NT2/D1 (cell line): ENCODE measurements at regions not wholly inside any gene's neighbourhood (a gene's known extent, or its start where the extent isn't known, plus 50 kb on each side); places are given as distances from the start of the nearest gene placed in this dataset.

Experiments used
- DNase-seq: peaks from one replicate; pipeline ENCODE4 v3.0.0-alpha.2; 2011; ENCODE audit warnings: low read depth, low spot score
- H3K27me3 ChIP-seq: 2 replicates; pipeline ENCODE4 v1.6.0; 2011; ENCODE audit warnings: mild to moderate bottlenecking; ENCODE audit not compliant: insufficient read length, insufficient read depth
- H3K36me3 ChIP-seq: 2 replicates; pipeline ENCODE4 v1.6.1; 2011; ENCODE audit warnings: mild to moderate bottlenecking, low read length, mixed read lengths; ENCODE audit not compliant: insufficient read depth, insufficient read length
- H3K4me1 ChIP-seq: 2 replicates; pipeline ENCODE4 v1.5.1; 2011; ENCODE audit not compliant: insufficient read depth, insufficient read length
- H3K4me3 ChIP-seq: 2 replicates; pipeline ENCODE4 v1.5.1; 2011; ENCODE audit warnings: low read depth; ENCODE audit not compliant: insufficient read length
- H3K9ac ChIP-seq: 2 replicates; pipeline ENCODE4 v1.6.0; 2011; ENCODE audit warnings: low read depth; ENCODE audit not compliant: insufficient read length
- H3K9me3 ChIP-seq: 2 replicates; pipeline ENCODE4 v1.5.1; 2011; ENCODE audit warnings: mild to moderate bottlenecking, low read length; ENCODE audit not compliant: insufficient read depth
- SUZ12 ChIP-seq: IDR thresholded peaks from 2 replicates; pipeline ENCODE4 v1.6.1; 2011; ENCODE audit not compliant: insufficient read length, insufficient read depth; ENCODE audit errors: extremely low read depth
- YY1 ChIP-seq: IDR thresholded peaks from 2 replicates; pipeline ENCODE4 v1.6.1; 2011; ENCODE audit not compliant: insufficient read length, insufficient read depth
- ZNF274 ChIP-seq: IDR thresholded peaks from 2 replicates; pipeline ENCODE4 v1.6.1; 2011; ENCODE audit warnings: mild to moderate bottlenecking, low read depth, low read length

GRCh38 chr18:79620576-79621165, 58.9 kb upstream of the CTDP1 start:
- Histone ChIP-seq H3K4me1 (peaks cover 3% of the 10 kb centered on the region), H3K4me3 (no peak overlapping the region), H3K27me3 (no peaks in the 10 kb centered on the region), H3K9me3 (no peaks in the 10 kb centered on the region), H3K36me3 (no peaks in the 10 kb centered on the region), H3K9ac (no peak overlapping the region)
- no peak for DNase-seq
- TF ChIP-seq SUZ12 (no peak), YY1 (no peak), ZNF274 (no peak)

- Histone ChIP-seq H3K9ac (no peak overlapping the region), H3K27me3 (no peaks in the 10 kb centered on the region), H3K4me1 (peaks cover 3% of the 10 kb centered on the region), H3K4me3 (no peak overlapping the region), H3K36me3 (no peaks in the 10 kb centered on the region), H3K9me3 (no peaks in the 10 kb centered on the region)
- no peak for DNase-seq
- TF ChIP-seq SUZ12: no peak
- no peak for TF ChIP-seq YY1
- TF ChIP-seq ZNF274: no peak
Observed at GRCh38 chr18:79621501-79621900, 58.1 kb upstream of the CTDP1 start.

GRCh38 chr18:79622004-79622403, 57.6 kb upstream of the CTDP1 start:
- H3K4me1 ChIP-seq: peaks cover 3% of the 10 kb centered on the region
- H3K4me3 ChIP-seq: no peak overlapping the region
- TF ChIP-seq SUZ12 (no peak), YY1 (no peak), ZNF274 (no peak)
- H3K36me3 ChIP-seq: no peaks in the 10 kb centered on the region
- H3K27me3 ChIP-seq: no peaks in the 10 kb centered on the region
- no peak for DNase-seq
- H3K9me3 ChIP-seq: no peaks in the 10 kb centered on the region
- H3K9ac ChIP-seq: no peak overlapping the region

GRCh38 chr18:79624356-79625170, 55.0 kb upstream of the CTDP1 start:
- TF ChIP-seq YY1 (no peak), SUZ12 (no peak), ZNF274 (no peak)
- Histone ChIP-seq H3K9me3 (no peaks in the 10 kb centered on the region), H3K4me3 (no peak overlapping the region), H3K9ac (no peak overlapping the region), H3K36me3 (no peaks in the 10 kb centered on the region), H3K4me1 (peaks cover 3% of the 10 kb centered on the region), H3K27me3 (no peaks in the 10 kb centered on the region)
- no peak for DNase-seq

GRCh38 chr18:79625195-79625923, 54.2 kb upstream of the CTDP1 start:
- Histone ChIP-seq H3K27me3 (no peaks in the 10 kb centered on the region), H3K36me3 (no peaks in the 10 kb centered on the region), H3K4me3 (no peak overlapping the region), H3K9ac (no peak overlapping the region), H3K4me1 (peaks cover 3% of the 10 kb centered on the region), H3K9me3 (no peaks in the 10 kb centered on the region)
- DNase-seq: no peak
- no peak for TF ChIP-seq SUZ12
- TF ChIP-seq YY1: no peak
- no peak for TF ChIP-seq ZNF274

GRCh38 chr18:79625924-79626561, 53.6 kb upstream of the CTDP1 start:
- Histone ChIP-seq H3K4me3 (no peak overlapping the region), H3K27me3 (no peaks in the 10 kb centered on the region)
- no peak for DNase-seq

More at GRCh38 chr18:79625924-79626561, 53.6 kb upstream of the CTDP1 start:
- Histone ChIP-seq H3K9ac (no peak overlapping the region), H3K36me3 (no peaks in the 10 kb centered on the region), H3K9me3 (no peaks in the 10 kb centered on the region), H3K4me1 (peaks cover 3% of the 10 kb centered on the region)
- no peak for TF ChIP-seq SUZ12
- no peak for TF ChIP-seq ZNF274
- TF ChIP-seq YY1: no peak
